ENCODE measurements at regions not wholly inside any gene's neighbourhood (a gene's known extent, or its start where the extent isn't known, plus 50 kb on each side); places are given as distances from the start of the nearest gene placed in this dataset.

- Histone ChIP-seq H3K27ac (no peak overlapping the region), H3K36me3 (no peaks in the 10 kb centered on the region), H3K4me1 (no peaks in the 10 kb centered on the region), H3K27me3 (peaks cover 0 to 78% of the 10 kb centered on the region in 2 donors), H3K4me3 (no peak overlapping the region), H3K9me3 (peaks cover 4 to 12% of the 10 kb centered on the region in 2 donors)
- intact Hi-C loops (cut with DNase I; ENCODE audit: low total_unique reads), result no loop called here
- DNase-seq (ENCODE audit: low spot score in 2 of 2), result no peak
- TF ChIP-seq POLR2A (IDR thresholded peaks at IDR 0.05) (no peak), POLR2AphosphoS5 (IDR thresholded peaks at IDR 0.05) (no peak)
- TF ChIP-seq, protein P1, sequence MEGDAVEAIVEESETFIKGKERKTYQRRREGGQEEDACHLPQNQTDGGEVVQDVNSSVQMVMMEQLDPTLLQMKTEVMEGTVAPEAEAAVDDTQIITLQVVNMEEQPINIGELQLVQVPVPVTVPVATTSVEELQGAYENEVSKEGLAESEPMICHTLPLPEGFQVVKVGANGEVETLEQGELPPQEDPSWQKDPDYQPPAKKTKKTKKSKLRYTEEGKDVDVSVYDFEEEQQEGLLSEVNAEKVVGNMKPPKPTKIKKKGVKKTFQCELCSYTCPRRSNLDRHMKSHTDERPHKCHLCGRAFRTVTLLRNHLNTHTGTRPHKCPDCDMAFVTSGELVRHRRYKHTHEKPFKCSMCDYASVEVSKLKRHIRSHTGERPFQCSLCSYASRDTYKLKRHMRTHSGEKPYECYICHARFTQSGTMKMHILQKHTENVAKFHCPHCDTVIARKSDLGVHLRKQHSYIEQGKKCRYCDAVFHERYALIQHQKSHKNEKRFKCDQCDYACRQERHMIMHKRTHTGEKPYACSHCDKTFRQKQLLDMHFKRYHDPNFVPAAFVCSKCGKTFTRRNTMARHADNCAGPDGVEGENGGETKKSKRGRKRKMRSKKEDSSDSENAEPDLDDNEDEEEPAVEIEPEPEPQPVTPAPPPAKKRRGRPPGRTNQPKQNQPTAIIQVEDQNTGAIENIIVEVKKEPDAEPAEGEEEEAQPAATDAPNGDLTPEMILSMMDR (IDR thresholded peaks at IDR 0.05), result no peak
These were observed 187.8 kb downstream of the BCOR start for GRCh38 chrX:39909996-39910395.

DNA sequence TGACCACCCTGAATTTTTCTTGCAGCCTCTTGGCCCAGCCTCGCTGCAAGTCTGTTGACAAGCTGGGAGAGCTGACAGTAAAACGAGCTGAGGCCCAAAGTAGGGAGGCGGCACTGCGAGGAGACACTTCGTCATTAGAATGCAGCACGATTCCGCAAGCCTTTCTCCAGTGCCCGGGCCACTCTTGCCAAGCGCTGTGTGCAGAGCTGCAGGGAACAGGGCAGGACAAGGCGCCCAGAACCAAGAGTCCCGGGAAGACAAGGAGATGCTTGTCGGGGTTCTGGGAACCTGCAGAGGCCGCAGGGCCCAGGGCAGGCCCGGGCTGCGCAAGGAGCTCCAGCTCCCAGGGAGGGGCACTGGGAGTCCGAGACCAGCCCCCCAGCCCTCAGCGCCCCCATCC is 187.1 kb downstream of the BCOR start:
- no peak for DNase-seq (ENCODE audit: low spot score in 2 of 2)
- no peaks in the 10 kb centered on the region for H3K4me1 ChIP-seq
- H3K36me3 ChIP-seq, result no peaks in the 10 kb centered on the region
- H3K4me3 ChIP-seq, result no peak overlapping the region
- H3K27ac ChIP-seq, result no peak overlapping the region
- TF ChIP-seq, protein P1 (IDR thresholded peaks at IDR 0.05), result no peak
- TF ChIP-seq POLR2A (IDR thresholded peaks at IDR 0.05) (no peak), POLR2AphosphoS5 (IDR thresholded peaks at IDR 0.05) (no peak)
- H3K9me3 ChIP-seq, result peaks cover 4 to 12% of the 10 kb centered on the region in 2 donors
- intact Hi-C loops (cut with DNase I; ENCODE audit: low total_unique reads), result no loop called here
- H3K27me3 ChIP-seq, result peaks cover 0 to 75% of the 10 kb centered on the region in 2 donors

DNA sequence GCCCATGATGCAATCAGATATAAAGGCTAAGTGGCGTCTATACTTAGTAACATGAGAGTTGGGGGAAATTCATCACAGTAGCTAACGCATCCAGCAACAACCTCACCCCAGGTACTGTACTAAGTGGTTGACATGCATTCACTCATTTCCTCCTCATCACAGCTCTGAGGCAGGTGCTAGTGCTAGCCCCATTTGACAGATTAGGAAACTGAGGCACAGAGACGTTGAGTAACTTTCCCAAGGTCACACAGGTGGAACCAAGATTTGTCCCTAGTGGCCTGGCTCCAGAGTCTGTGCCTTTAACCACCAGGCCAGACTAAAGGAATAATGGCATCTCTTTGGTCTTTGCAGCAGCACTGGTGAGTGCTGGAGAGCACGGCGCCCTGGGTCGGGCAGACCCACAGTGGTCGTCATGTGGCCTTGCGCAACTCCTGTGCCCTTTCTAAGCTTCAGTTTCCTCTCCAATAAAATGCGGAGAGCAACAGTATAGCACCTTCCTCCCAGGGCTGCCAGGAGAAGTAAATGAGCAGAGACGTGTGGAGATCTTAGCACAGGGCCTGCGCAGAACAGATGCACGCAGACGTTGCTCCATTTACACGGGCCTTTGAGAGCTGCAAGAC is 186.4 kb downstream of the BCOR start:
- Histone ChIP-seq H3K27ac (no peak overlapping the region), H3K4me1 (no peaks in the 10 kb centered on the region), H3K4me3 (no peak overlapping the region), H3K9me3 (peaks cover 4 to 12% of the 10 kb centered on the region in 2 donors), H3K27me3 (peaks cover 0 to 69% of the 10 kb centered on the region in 2 donors), H3K36me3 (no peaks in the 10 kb centered on the region)
- TF ChIP-seq, protein P1 (IDR thresholded peaks at IDR 0.05), result no peak
- TF ChIP-seq POLR2AphosphoS5 (IDR thresholded peaks at IDR 0.05), result no peak
- DNase-seq (ENCODE audit: low spot score in 2 of 2), result no peak
- intact Hi-C loops (cut with DNase I; ENCODE audit: low total_unique reads), result no loop called here

- TF ChIP-seq POLR2AphosphoS5 (IDR thresholded peaks at IDR 0.05), result no peak
- TF ChIP-seq POLR2A (IDR thresholded peaks at IDR 0.05), result no peak
- TF ChIP-seq, protein P1 (IDR thresholded peaks at IDR 0.05), result no peak
These were observed 185.6 kb downstream of the BCOR start for GRCh38 chrX:39912126-39912525.

GRCh38 chrX:39915081-39915480 is 182.7 kb downstream of the BCOR start:
- H3K9me3 ChIP-seq, result peaks cover 4 to 12% of the 10 kb centered on the region in 2 donors
- peaks cover 0 to 54% of the 10 kb centered on the region in 2 donors for H3K27me3 ChIP-seq
- DNase-seq (ENCODE audit: low spot score in 2 of 2), result no peak
- no peaks in the 10 kb centered on the region for H3K4me1 ChIP-seq
- no peaks in the 10 kb centered on the region for H3K36me3 ChIP-seq
- H3K4me3 ChIP-seq, result no peak overlapping the region
- no peak overlapping the region for H3K27ac ChIP-seq
- TF ChIP-seq POLR2AphosphoS5 (IDR thresholded peaks at IDR 0.05) (no peak), POLR2A (IDR thresholded peaks at IDR 0.05) (no peak)
- TF ChIP-seq, protein P1 (IDR thresholded peaks at IDR 0.05), result no peak
- intact Hi-C loops (cut with DNase I; ENCODE audit: low total_unique reads), result no loop called here

More at GRCh38 chrX:39912126-39912525, 185.6 kb downstream of the BCOR start:
- intact Hi-C loops (cut with DNase I; ENCODE audit: low total_unique reads), result no loop called here
- no peak for DNase-seq (ENCODE audit: low spot score in 2 of 2)
- Histone ChIP-seq H3K36me3 (no peaks in the 10 kb centered on the region), H3K4me1 (no peaks in the 10 kb centered on the region), H3K9me3 (peaks cover 4 to 12% of the 10 kb centered on the region in 2 donors), H3K27ac (no peak overlapping the region), H3K27me3 (peaks cover 0 to 72% of the 10 kb centered on the region in 2 donors), H3K4me3 (no peak overlapping the region)
